ENCODE measurements at regions not wholly inside any gene's neighbourhood (a gene's known extent, or its start where the extent isn't known, plus 50 kb on each side); places are given as distances from the start of the nearest gene placed in this dataset.

- H3K27me3 ChIP-seq (ENCODE audit: insufficient read depth, low read length): no peaks in the 10 kb centered on the region
- H3K23me2 ChIP-seq (ENCODE audit: insufficient read length, low read depth, low read length, poor library complexity, severe bottlenecking): no peaks in the 10 kb centered on the region
- no peaks in the 10 kb centered on the region for H3K79me1 ChIP-seq (ENCODE audit: insufficient read depth, low read depth, low read length, poor library complexity, severe bottlenecking)
- no peaks in the 10 kb centered on the region for H3K4me1 Mint-ChIP-seq
- no peak overlapping the region for H4K8ac ChIP-seq (replicated peaks; ENCODE audit: insufficient read length, low read depth, low read length)
- H2AK5ac ChIP-seq (ENCODE audit: insufficient read length, low read length): no peak overlapping the region
- H3K56ac ChIP-seq (ENCODE audit: insufficient read length, low read depth, low read length): no peak overlapping the region
- H3K4me1 ChIP-seq (ENCODE audit: insufficient read depth, low read length): no peaks in the 10 kb centered on the region
- TF ChIP-seq CTCF (conservative IDR thresholded peaks at IDR 0.05): no peak
- H3K4ac ChIP-seq (ENCODE audit: low read depth, low read length): no peak overlapping the region
- H3K9me3 Mint-ChIP-seq: no peaks in the 10 kb centered on the region
- no peak overlapping the region for H4K5ac ChIP-seq (ENCODE audit: insufficient read length, low read depth, low read length)
- no peak overlapping the region for H3K9ac ChIP-seq (ENCODE audit: extremely low read depth, insufficient read length, low read length)
- no peaks in the 10 kb centered on the region for H3K9me3 ChIP-seq (ENCODE audit: control insufficient read depth, low read depth, low read length)
- H3K27ac ChIP-seq (ENCODE audit: insufficient read length, low read depth, low read length): no peak overlapping the region
- WGBS (ENCODE audit: extremely low coverage, insufficient read length, low lambda C conversion rate): no CpG with 5 or more reads among the region's 2 CpGs
- H2BK20ac ChIP-seq (ENCODE audit: low read depth, low read length, poor library complexity, severe bottlenecking): no peak overlapping the region
- no peak overlapping the region for H3T11ph ChIP-seq (ENCODE audit: low read length)
- no peak overlapping the region for H4K91ac ChIP-seq (ENCODE audit: insufficient read length, low read depth, low read length)
- H4K20me1 ChIP-seq (ENCODE audit: control insufficient read depth, insufficient read depth, insufficient read length): no peaks in the 10 kb centered on the region
- H2BK15ac ChIP-seq (ENCODE audit: low read depth, low read length): no peak overlapping the region
- H3K4me2 ChIP-seq (ENCODE audit: insufficient read depth, insufficient read length, low read length): no peak overlapping the region
- H3K27me3 Mint-ChIP-seq (ENCODE audit: low read depth): no peaks in the 10 kb centered on the region
- DNase-seq: no peak
- H3K36me3 Mint-ChIP-seq (ENCODE audit: insufficient read depth in 1 of 3, low read depth in 3 of 3): no peaks in the 10 kb centered on the region
- no peaks in the 10 kb centered on the region for H3K79me2 ChIP-seq (ENCODE audit: insufficient read depth, low read length)
- H3K4me3 Mint-ChIP-seq: no peak overlapping the region
- H2BK5ac ChIP-seq (ENCODE audit: insufficient read length, low read length): no peak overlapping the region
- H3K14ac ChIP-seq (ENCODE audit: insufficient read depth, low read length): no peak overlapping the region
- no peak overlapping the region for H2AFZ ChIP-seq (ENCODE audit: low read length)
- H2BK120ac ChIP-seq (ENCODE audit: low read depth, low read length, poor library complexity, severe bottlenecking): no peak overlapping the region
- H3K27ac Mint-ChIP-seq: no peak overlapping the region
- no peak overlapping the region for H3K23ac ChIP-seq (ENCODE audit: insufficient read length, low read depth, low read length)
- no peak overlapping the region for H3K18ac ChIP-seq (ENCODE audit: insufficient read length, low read depth, low read length)
- H2BK12ac ChIP-seq (ENCODE audit: insufficient read length, low read depth, low read length): no peak overlapping the region
Measured at GRCh38 chr1:198032668-198033067, 115.5 kb downstream of the LHX9 start.
